Tibial nerve (tissue), 4 donors: ENCODE measurements at regions not wholly inside any gene's neighbourhood (a gene's known extent, or its start where the extent isn't known, plus 50 kb on each side); places are given as distances from the start of the nearest gene placed in this dataset.

Source experiments
- EP300 ChIP-seq, 2 donors: sonication (generic); formaldehyde crosslinking; IDR thresholded peaks; one replicate each; pipeline ENCODE4 v1.6.1; 2017; ENCODE audit warnings: antibody characterized with exemption in 2 of 2, mild to moderate bottlenecking in 1 of 2
- TF ChIP-seq, protein P1 (sequence below), 5 experiments: fragments of 200-600 bp in 3 of 5; fragments of 450-650 bp in 2 of 5; sonication (generic) in 3 of 5; IDR thresholded peaks; one replicate each; pipeline ENCODE4 v1.5.1; 2016 to 2019; ENCODE audit warnings: antibody characterized with exemption in 5 of 5, mild to moderate bottlenecking in 3 of 5, moderate library complexity in 2 of 5

DNA sequence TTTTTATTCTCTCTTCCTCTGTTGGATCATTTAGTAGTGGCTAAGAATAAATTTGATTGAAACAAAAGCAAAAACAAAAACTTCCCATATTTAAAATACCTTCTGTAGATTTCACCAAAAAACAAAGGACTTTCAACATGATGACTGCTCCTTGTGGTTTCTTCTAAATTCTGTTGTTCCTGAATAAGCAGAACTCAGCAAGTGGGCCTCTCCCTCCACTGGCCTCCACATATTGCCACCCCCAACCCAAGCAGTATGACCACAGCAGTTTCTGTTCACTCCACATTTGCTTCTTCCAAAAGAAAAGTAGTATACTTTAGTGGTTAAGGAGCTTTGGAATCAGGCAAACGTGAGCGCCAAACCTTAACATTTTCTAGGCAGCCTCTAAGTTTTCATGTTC is 114.7 kb downstream of the COX18 start:
- TF ChIP-seq, protein P1, sequence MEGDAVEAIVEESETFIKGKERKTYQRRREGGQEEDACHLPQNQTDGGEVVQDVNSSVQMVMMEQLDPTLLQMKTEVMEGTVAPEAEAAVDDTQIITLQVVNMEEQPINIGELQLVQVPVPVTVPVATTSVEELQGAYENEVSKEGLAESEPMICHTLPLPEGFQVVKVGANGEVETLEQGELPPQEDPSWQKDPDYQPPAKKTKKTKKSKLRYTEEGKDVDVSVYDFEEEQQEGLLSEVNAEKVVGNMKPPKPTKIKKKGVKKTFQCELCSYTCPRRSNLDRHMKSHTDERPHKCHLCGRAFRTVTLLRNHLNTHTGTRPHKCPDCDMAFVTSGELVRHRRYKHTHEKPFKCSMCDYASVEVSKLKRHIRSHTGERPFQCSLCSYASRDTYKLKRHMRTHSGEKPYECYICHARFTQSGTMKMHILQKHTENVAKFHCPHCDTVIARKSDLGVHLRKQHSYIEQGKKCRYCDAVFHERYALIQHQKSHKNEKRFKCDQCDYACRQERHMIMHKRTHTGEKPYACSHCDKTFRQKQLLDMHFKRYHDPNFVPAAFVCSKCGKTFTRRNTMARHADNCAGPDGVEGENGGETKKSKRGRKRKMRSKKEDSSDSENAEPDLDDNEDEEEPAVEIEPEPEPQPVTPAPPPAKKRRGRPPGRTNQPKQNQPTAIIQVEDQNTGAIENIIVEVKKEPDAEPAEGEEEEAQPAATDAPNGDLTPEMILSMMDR (IDR thresholded peaks at IDR 0.05), result no peak
- no peak for TF ChIP-seq EP300 (IDR thresholded peaks at IDR 0.05)
